ENCODE measurements at regions not wholly inside any gene's neighbourhood (a gene's known extent, or its start where the extent isn't known, plus 50 kb on each side); places are given as distances from the start of the nearest gene placed in this dataset.
"Not testable (repeated sequence)": the region's sequence is repeated elsewhere in the genome, so short reads cannot be mapped to it uniquely, and the experiment has no call there.

DNA sequence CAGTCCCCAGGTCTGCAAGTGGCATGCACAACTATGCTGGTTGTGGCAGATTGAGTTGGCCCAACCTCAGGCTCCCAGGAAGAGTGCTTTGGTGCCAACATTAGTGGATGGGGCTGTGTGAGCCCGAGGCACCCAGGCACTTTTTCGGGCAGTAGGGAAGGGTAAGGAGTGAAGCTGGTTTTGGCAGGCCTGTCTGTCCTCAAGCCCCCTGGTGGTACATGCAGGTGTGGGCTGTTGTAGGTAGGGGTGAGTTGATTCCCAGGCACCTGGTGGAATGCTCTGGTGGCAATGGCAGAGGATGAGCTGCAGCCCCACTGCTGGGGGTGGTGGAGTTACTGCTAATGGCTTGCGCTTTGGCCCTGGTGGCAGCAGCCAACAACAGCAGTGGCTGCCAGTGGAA, 723.7 kb upstream of the SLITRK1 start:
- TF ChIP-seq EP300 (IDR thresholded peaks at IDR 0.05) (no peak), POLR2AphosphoS5 (IDR thresholded peaks at IDR 0.05) (no peak), POLR2A (IDR thresholded peaks at IDR 0.05) (no peak)
- TF ChIP-seq, protein P1, sequence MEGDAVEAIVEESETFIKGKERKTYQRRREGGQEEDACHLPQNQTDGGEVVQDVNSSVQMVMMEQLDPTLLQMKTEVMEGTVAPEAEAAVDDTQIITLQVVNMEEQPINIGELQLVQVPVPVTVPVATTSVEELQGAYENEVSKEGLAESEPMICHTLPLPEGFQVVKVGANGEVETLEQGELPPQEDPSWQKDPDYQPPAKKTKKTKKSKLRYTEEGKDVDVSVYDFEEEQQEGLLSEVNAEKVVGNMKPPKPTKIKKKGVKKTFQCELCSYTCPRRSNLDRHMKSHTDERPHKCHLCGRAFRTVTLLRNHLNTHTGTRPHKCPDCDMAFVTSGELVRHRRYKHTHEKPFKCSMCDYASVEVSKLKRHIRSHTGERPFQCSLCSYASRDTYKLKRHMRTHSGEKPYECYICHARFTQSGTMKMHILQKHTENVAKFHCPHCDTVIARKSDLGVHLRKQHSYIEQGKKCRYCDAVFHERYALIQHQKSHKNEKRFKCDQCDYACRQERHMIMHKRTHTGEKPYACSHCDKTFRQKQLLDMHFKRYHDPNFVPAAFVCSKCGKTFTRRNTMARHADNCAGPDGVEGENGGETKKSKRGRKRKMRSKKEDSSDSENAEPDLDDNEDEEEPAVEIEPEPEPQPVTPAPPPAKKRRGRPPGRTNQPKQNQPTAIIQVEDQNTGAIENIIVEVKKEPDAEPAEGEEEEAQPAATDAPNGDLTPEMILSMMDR (IDR thresholded peaks at IDR 0.05): no peak
- 91 to 100% methylated on average over 3 of the region's 3 CpGs for WGBS, 2 donors
- Histone ChIP-seq H3K9me3 (no peaks in the 10 kb centered on the region), H3K27ac (no peak overlapping the region), H3K4me1 (no peaks in the 10 kb centered on the region), H3K4me3 (no peak overlapping the region), H3K27me3 (no peaks in the 10 kb centered on the region), H3K36me3 (no peaks in the 10 kb centered on the region)
- no peak for DNase-seq
- ATAC-seq (ENCODE audit: low FRiP score in 2 of 2): peak in 1 of 2 donors; percentile 57

DNA sequence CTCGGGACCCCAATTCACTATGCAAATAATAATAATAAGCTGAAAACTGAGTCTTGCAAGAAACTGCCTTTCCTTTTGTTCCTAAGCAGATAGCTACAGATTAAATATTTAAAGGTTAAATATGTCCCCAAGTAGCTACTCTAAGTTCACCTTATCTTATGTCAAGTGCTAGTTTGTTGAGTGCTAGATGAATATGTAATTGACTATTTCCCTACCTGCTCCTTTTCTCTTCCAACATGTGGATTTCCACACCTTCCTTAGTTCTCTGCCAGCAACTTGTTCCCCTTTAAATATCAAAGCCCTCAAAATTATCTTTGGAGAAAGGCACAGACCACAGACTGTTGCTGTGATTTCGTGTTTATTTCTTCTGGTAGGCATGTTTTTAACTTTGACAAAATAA, 709.2 kb upstream of the SLITRK1 start:
- no peak overlapping the region for H3K4me3 ChIP-seq
- H3K4me1 ChIP-seq: no peaks in the 10 kb centered on the region
- H3K9me3 ChIP-seq: no peaks in the 10 kb centered on the region
- ATAC-seq (ENCODE audit: low FRiP score in 2 of 2): no peak
- H3K36me3 ChIP-seq: no peaks in the 10 kb centered on the region
- 32 to 50% methylated on average over 2 of the region's 2 CpGs for WGBS, 2 donors
- no peak overlapping the region for H3K27ac ChIP-seq
- DNase-seq: no peak
- H3K27me3 ChIP-seq: no peaks in the 10 kb centered on the region
- TF ChIP-seq, protein P1 (IDR thresholded peaks at IDR 0.05): no peak
- no peak for TF ChIP-seq POLR2A (IDR thresholded peaks at IDR 0.05)
- no peak for TF ChIP-seq POLR2AphosphoS5 (IDR thresholded peaks at IDR 0.05)
- no peak for TF ChIP-seq EP300 (IDR thresholded peaks at IDR 0.05)

DNA sequence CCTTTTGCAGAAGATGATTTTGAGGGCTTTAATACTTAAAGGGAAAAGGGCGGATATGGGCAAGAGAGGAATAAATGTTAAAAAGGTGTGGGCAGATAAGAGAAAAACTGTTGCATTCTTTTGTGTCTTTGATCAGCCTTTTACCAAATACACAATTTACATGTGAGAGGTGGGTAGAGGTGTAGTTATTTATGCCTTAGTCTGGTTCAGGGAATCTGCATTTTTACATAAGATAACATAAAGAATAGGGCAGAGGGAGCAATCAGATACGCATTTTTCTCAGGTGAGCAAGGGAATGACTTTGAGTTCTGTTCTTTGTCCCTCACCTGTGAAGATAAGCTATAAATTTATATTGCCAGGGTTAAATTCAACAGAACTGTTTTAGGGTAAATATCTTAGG, 708.4 kb upstream of the SLITRK1 start:
- no peaks in the 10 kb centered on the region for H3K36me3 ChIP-seq
- no peaks in the 10 kb centered on the region for H3K9me3 ChIP-seq
- H3K4me1 ChIP-seq: no peaks in the 10 kb centered on the region
- 83 to 85% methylated on average over 2 of the region's 2 CpGs for WGBS, 2 donors
- DNase-seq (no peak), ATAC-seq (ENCODE audit: low FRiP score in 2 of 2) (no peak)
- TF ChIP-seq POLR2A (IDR thresholded peaks at IDR 0.05) (no peak), POLR2AphosphoS5 (IDR thresholded peaks at IDR 0.05) (no peak), EP300 (IDR thresholded peaks at IDR 0.05) (no peak)
- TF ChIP-seq, protein P1 (IDR thresholded peaks at IDR 0.05): no peak
- no peak overlapping the region for H3K27ac ChIP-seq
- H3K4me3 ChIP-seq: no peak overlapping the region
- no peaks in the 10 kb centered on the region for H3K27me3 ChIP-seq

DNA sequence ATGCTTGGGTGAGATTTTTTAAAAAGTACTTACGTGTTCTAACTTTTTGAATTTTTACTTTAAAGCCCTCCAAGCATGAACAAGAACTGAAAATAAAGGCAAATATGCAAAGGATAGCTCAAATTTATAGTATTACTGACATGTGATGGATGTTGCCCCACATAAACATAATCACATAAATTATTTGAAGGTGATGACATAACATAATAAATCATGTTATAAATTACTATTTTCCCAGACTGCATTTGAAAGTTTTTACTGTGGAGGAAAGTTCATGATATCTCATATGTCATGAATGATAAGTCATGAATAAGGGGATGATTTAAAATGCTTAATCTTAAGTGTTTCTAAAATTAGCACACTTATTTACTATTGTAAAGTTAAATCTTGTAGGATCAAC, 705.7 kb upstream of the SLITRK1 start:
- Histone ChIP-seq H3K27ac (no peak overlapping the region), H3K9me3 (no peaks in the 10 kb centered on the region), H3K4me3 (no peak overlapping the region), H3K27me3 (no peaks in the 10 kb centered on the region), H3K4me1 (no peaks in the 10 kb centered on the region), H3K36me3 (no peaks in the 10 kb centered on the region)
- no peak for TF ChIP-seq EP300 (IDR thresholded peaks at IDR 0.05)
- no peak for TF ChIP-seq POLR2A (IDR thresholded peaks at IDR 0.05)
- TF ChIP-seq, protein P1 (IDR thresholded peaks at IDR 0.05): no peak
- no peak for TF ChIP-seq POLR2AphosphoS5 (IDR thresholded peaks at IDR 0.05)
- 78 to 85% methylated on average over 1 of the region's 1 CpG for WGBS, 2 donors
- DNase-seq (no peak), ATAC-seq (ENCODE audit: low FRiP score in 2 of 2) (no peak)

DNA sequence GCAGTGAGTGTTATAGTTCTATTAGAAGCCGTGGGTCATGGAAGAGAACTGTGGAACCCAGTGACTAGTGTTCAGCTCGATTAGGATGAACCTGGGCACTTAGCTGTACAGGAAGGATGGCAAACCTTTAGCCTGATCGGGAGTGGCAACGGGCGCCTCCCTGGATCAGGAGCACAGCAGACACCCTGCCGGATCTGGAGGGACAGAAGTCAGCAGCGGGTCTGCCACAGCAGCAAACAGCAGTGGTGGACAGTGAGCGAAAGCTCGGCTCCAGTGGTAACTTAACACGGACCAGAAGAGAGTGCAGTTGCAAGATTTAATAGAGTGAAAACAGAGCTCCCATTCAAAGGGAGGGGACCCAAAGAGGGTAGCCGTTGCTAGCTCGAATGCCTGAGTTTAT, 697.6 kb upstream of the SLITRK1 start:
- ATAC-seq (ENCODE audit: low FRiP score in 2 of 2); H3K4me1 ChIP-seq; H3K9me3 ChIP-seq; H3K36me3 ChIP-seq; H3K27ac ChIP-seq; H3K27me3 ChIP-seq; H3K4me3 ChIP-seq: not testable (repeated sequence)
- DNase-seq: peak in 1 of 2 donors; percentile 26
- WGBS, 2 donors: 89 to 90% methylated on average over 12 of the region's 12 CpGs

Measured in upper lobe of left lung (tissue), 6 donors.